ENCODE measurements at regions not wholly inside any gene's neighbourhood (a gene's known extent, or its start where the extent isn't known, plus 50 kb on each side); places are given as distances from the start of the nearest gene placed in this dataset.

- POLR2A ChIA-PET = no interaction called here
- no peaks in the 10 kb centered on the region for H3K36me3 ChIP-seq (ENCODE audit: control insufficient read depth, insufficient read depth, low read length)
- no peaks in the 10 kb centered on the region for H3K9me3 ChIP-seq (ENCODE audit: control insufficient read depth, insufficient read depth, low read depth, low read length)
- in situ Hi-C loops (cut with HindIII; ENCODE audit: low pct_unique_long_range_greater_than_20kb, low sequenced_read_pairs) (no loop called here), intact Hi-C loops (cut with micrococcal nuclease; ENCODE audit: unreplicated experiment) (no loop called here)
- DNase-seq (ENCODE audit: low read depth, low spot score) (no peak), ATAC-seq (no peak)
- H3K27ac ChIP-seq (ENCODE audit: low read length) = no peak overlapping the region
- CTCF ChIA-PET = no interaction called here
- no peaks in the 10 kb centered on the region for H3K27me3 ChIP-seq (ENCODE audit: control insufficient read depth, insufficient read depth, low read length)
- BruUV-seq (replicated peaks) = no TSS peak
- no peaks in the 10 kb centered on the region for H3K4me1 ChIP-seq (ENCODE audit: control insufficient read depth, insufficient read depth, low read length)
- H3K4me3 ChIP-seq (ENCODE audit: low read depth in 2 of 2, low read length in 2 of 2) = no peak overlapping the region
- no peak for TF ChIP-seq TCF7L2 (IDR thresholded peaks at IDR 0.05; ENCODE audit: low read depth, low read length)
- no peak for TF ChIP-seq REST (IDR thresholded peaks at IDR 0.05; ENCODE audit: insufficient read depth in 1 of 2, low read depth in 2 of 2, low read length in 1 of 2)
- TF ChIP-seq CTCF (IDR thresholded peaks at IDR 0.05) = peak; percentile 13; the same call in 1 of the 2 replicates
- TF ChIP-seq POLR2AphosphoS5 (IDR thresholded peaks at IDR 0.05; ENCODE audit: low read depth, low read length) = no peak
- TF ChIP-seq SIN3A (IDR thresholded peaks at IDR 0.05; ENCODE audit: borderline replicate concordance, insufficient read depth, low read depth, low read length) = no peak
Measured at GRCh38 chr4:65033899-65034298, 624.6 kb upstream of the TECRL start.

GRCh38 chr4:65028592-65028991, 619.3 kb upstream of the TECRL start:
- no peaks in the 10 kb centered on the region for H3K4me1 ChIP-seq (ENCODE audit: control insufficient read depth, insufficient read depth, low read length)
- in situ Hi-C loops (cut with HindIII; ENCODE audit: low pct_unique_long_range_greater_than_20kb, low sequenced_read_pairs) (no loop called here), intact Hi-C loops (cut with micrococcal nuclease; ENCODE audit: unreplicated experiment) (no loop called here)
- H3K27ac ChIP-seq (ENCODE audit: low read length) = no peak overlapping the region
- ChIA-PET POLR2A (no interaction called here), CTCF (no interaction called here)
- no peak for TF ChIP-seq REST (IDR thresholded peaks at IDR 0.05; ENCODE audit: insufficient read depth in 1 of 2, low read depth in 2 of 2, low read length in 1 of 2)
- no peak for TF ChIP-seq SIN3A (IDR thresholded peaks at IDR 0.05; ENCODE audit: borderline replicate concordance, insufficient read depth, low read depth, low read length)
- no peak for TF ChIP-seq POLR2AphosphoS5 (IDR thresholded peaks at IDR 0.05; ENCODE audit: low read depth, low read length)
- TF ChIP-seq CTCF (IDR thresholded peaks at IDR 0.05) = no peak
- no peak for TF ChIP-seq TCF7L2 (IDR thresholded peaks at IDR 0.05; ENCODE audit: low read depth, low read length)
- DNase-seq (ENCODE audit: low read depth, low spot score) = no peak
- no peaks in the 10 kb centered on the region for H3K9me3 ChIP-seq (ENCODE audit: control insufficient read depth, insufficient read depth, low read depth, low read length)
- no TSS peak for BruUV-seq (replicated peaks)
- ATAC-seq = no peak
- no peak overlapping the region for H3K4me3 ChIP-seq (ENCODE audit: low read depth in 2 of 2, low read length in 2 of 2)
- no peaks in the 10 kb centered on the region for H3K36me3 ChIP-seq (ENCODE audit: control insufficient read depth, insufficient read depth, low read length)
- no peaks in the 10 kb centered on the region for H3K27me3 ChIP-seq (ENCODE audit: control insufficient read depth, insufficient read depth, low read length)

All from Panc1 (cell line).